HCT116 (cell line): ENCODE measurements at regions not wholly inside any gene's neighbourhood (a gene's known extent, or its start where the extent isn't known, plus 50 kb on each side); places are given as distances from the start of the nearest gene placed in this dataset.

Experiments
- ATAC-seq: fragments of 200-7000 bp; cut with Tn5 transposase; 2 replicates; pipeline ENCODE4 v1.9.1; 2020; ENCODE audit warnings: mild to moderate bottlenecking, moderate library complexity
- BruUV-seq: library from RNA; stranded (reverse); fragments of 400-500 nt; replicated peaks from 2 replicates; lab custom pipeline; 2021; lab: Mats Ljungman, UMichigan
- CTCF ChIA-PET: fragments of 300-600 bp; sonication (Branson Sonifier 250); formaldehyde crosslinking; loops from one replicate; lab custom pipeline; 2021; ENCODE audit warnings: antibody characterized with exemption; lab: Charles Lee
- POLR2A ChIA-PET: fragments of 300-600, 350-600 bp; sonication (Branson Sonifier 250); formaldehyde crosslinking; loops from one replicate; lab custom pipeline; 2021; ENCODE audit warnings: antibody characterized with exemption; lab: Charles Lee
- RAD21 ChIA-PET, 2 experiments: fragments of 300-600 bp; sonication (Branson Sonifier 250); formaldehyde crosslinking; loops; one replicate each; lab custom pipeline; 2023; ENCODE audit warnings: low total read pairs in 2 of 2; ENCODE audit not compliant: uncharacterized antibody in 2 of 2, unreplicated experiment in 2 of 2, low non-redundant PET in 1 of 2; lab: Charles Lee
- DNase-seq: peaks from one replicate; pipeline ENCODE4 v3.0.0-alpha.2; 2010; ENCODE audit warnings: low read depth, low spot score
- H2AFZ ChIP-seq: fragments of 200-600 bp; shearing (Covaris generic), sonication (generic); 2 replicates; pipeline ENCODE4 v1.6.1; 2017; ENCODE audit warnings: low read depth, mixed run types, mixed read lengths, antibody characterized with exemption, low read length; ENCODE audit not compliant: poor library complexity, severe bottlenecking
- H3K27ac ChIP-seq: 2 replicates; pipeline ENCODE4 v1.5.1; 2012; ENCODE audit warnings: low read depth, low read length
- H3K27me3 ChIP-seq: fragments of 200-600 bp; sonication (generic); 2 replicates; pipeline ENCODE4 v1.6.1; 2016; ENCODE audit warnings: mixed run types, low read length, mixed read lengths; ENCODE audit not compliant: insufficient read depth
- H3K36me3 ChIP-seq, 2 experiments: fragments of 200-500 bp in 1 of 2; fragments of 200-600 bp in 1 of 2; sonication (Bioruptor generic) in 1 of 2; sonication (generic) in 1 of 2; 2 replicates each; pipeline versions ENCODE4 v1.5.1 to v1.6.1; 2014 to 2016; ENCODE audit warnings: low read length in 2 of 2, inconsistent platforms in 1 of 2, mixed read lengths in 1 of 2, mixed run types in 1 of 2; ENCODE audit not compliant: insufficient read depth in 2 of 2, control insufficient read depth in 1 of 2
- H3K4me1 ChIP-seq, 2 experiments: fragments of 200-600 bp in 1 of 2; sonication (generic) in 1 of 2; 2 replicates each; pipeline versions ENCODE4 v1.5.1 to v1.6.1; 2012 to 2017; ENCODE audit warnings: low read length in 2 of 2, inconsistent platforms in 1 of 2, mild to moderate bottlenecking in 1 of 2, mixed read lengths in 1 of 2, mixed run types in 1 of 2, moderate library complexity in 1 of 2; ENCODE audit not compliant: insufficient read depth in 2 of 2, control insufficient read depth in 1 of 2
- H3K4me2 ChIP-seq: fragments of 200-600 bp; sonication (generic); 2 replicates; pipeline ENCODE4 v1.6.1; 2017; ENCODE audit warnings: mixed run types, low read length, mixed read lengths
- H3K4me3 ChIP-seq, 2 experiments: fragments of 200-600 bp in 1 of 2; sonication (generic) in 1 of 2; replicated peaks in 1 of 2; 2 replicates each; pipeline ENCODE4 v1.5.1; 2011 to 2016; ENCODE audit warnings: low read length in 2 of 2, control low read depth in 1 of 2, low read depth in 1 of 2, mild to moderate bottlenecking in 1 of 2, mixed read lengths in 1 of 2, mixed run types in 1 of 2
- H3K79me2 ChIP-seq: fragments of 200-600 bp; sonication (generic); 2 replicates; pipeline ENCODE4 v1.6.1; 2017; ENCODE audit warnings: mild to moderate bottlenecking, mixed run types, low read length, moderate library complexity, mixed read lengths; ENCODE audit not compliant: insufficient read depth
- H3K9ac ChIP-seq: fragments of 200-600 bp; sonication (generic); 2 replicates; pipeline ENCODE4 v1.6.1; 2016; ENCODE audit warnings: low read length, mixed read lengths
- H3K9me2 ChIP-seq: fragments of 200-600 bp; sonication (generic), shearing (Covaris generic); 2 replicates; pipeline ENCODE4 v1.6.1; 2017; ENCODE audit warnings: mixed run types, mild to moderate bottlenecking, moderate library complexity; ENCODE audit not compliant: insufficient read depth
- H3K9me3 ChIP-seq, 2 experiments: fragments of 200-500 bp in 1 of 2; fragments of 200-600 bp in 1 of 2; sonication (Bioruptor generic) in 1 of 2; sonication (generic) in 1 of 2; 2 replicates each; pipeline ENCODE4 v1.6.1; 2014 to 2017; ENCODE audit warnings: low read length in 2 of 2, mixed read lengths in 2 of 2, inconsistent platforms in 1 of 2, low read depth in 1 of 2, mild to moderate bottlenecking in 1 of 2, mixed run types in 1 of 2, moderate library complexity in 1 of 2; ENCODE audit not compliant: control insufficient read depth in 1 of 2, insufficient read depth in 1 of 2
- H4K20me1 ChIP-seq: fragments of 200-600 bp; sonication (generic), shearing (Covaris generic); 2 replicates; pipeline ENCODE4 v1.6.1; 2017; ENCODE audit warnings: mixed run types, mild to moderate bottlenecking, moderate library complexity; ENCODE audit not compliant: insufficient read depth
- CBX3 ChIP-seq: IDR thresholded peaks from 2 replicates; pipeline ENCODE4 v1.6.1; 2012; ENCODE audit warnings: low read depth
- CEBPB ChIP-seq: IDR thresholded peaks from 2 replicates; pipeline ENCODE4 v1.6.1; 2012; ENCODE audit warnings: low read depth
- ELF1 ChIP-seq: IDR thresholded peaks from 2 replicates; pipeline ENCODE4 v1.6.1; 2012; ENCODE audit warnings: low read depth, borderline replicate concordance
- EZH2 ChIP-seq: fragments of 200-600 bp; sonication (generic); IDR thresholded peaks from 2 replicates; pipeline ENCODE4 v1.6.1; 2017; ENCODE audit warnings: antibody characterized with exemption, mixed run types
- EZH2phosphoT487 ChIP-seq: fragments of 200-600 bp; IDR thresholded peaks from 2 replicates; pipeline ENCODE4 v1.6.1; 2018; ENCODE audit warnings: antibody characterized with exemption, borderline replicate concordance
- FOSL1 ChIP-seq: IDR thresholded peaks from 2 replicates; pipeline ENCODE4 v1.6.1; 2012; ENCODE audit warnings: low read depth
- POLR2A ChIP-seq: IDR thresholded peaks from 2 replicates; pipeline ENCODE4 v1.7.0; 2011; ENCODE audit warnings: borderline replicate concordance; ENCODE audit not compliant: insufficient read depth, insufficient read length; ENCODE audit errors: extremely low read depth
- POLR2AphosphoS5 ChIP-seq: IDR thresholded peaks from 2 replicates; pipeline ENCODE4 v1.6.1; 2011; ENCODE audit warnings: mild to moderate bottlenecking, low read depth, low read length, moderate library complexity
- SIN3A ChIP-seq: IDR thresholded peaks from 2 replicates; pipeline ENCODE4 v1.6.1; 2012; ENCODE audit warnings: low read depth
- SP1 ChIP-seq: IDR thresholded peaks from 2 replicates; pipeline ENCODE4 v1.6.1; 2012; ENCODE audit warnings: low read depth
- TCF7L2 ChIP-seq: IDR thresholded peaks from 2 replicates; pipeline ENCODE4 v1.7.0; 2011; ENCODE audit warnings: borderline replicate concordance, inconsistent platforms; ENCODE audit not compliant: insufficient read depth, insufficient read length; ENCODE audit errors: extremely low read depth
- YY1 ChIP-seq: IDR thresholded peaks from 2 replicates; pipeline ENCODE4 v1.6.1; 2011; ENCODE audit warnings: low read length, low read depth, moderate library complexity, mild to moderate bottlenecking; ENCODE audit not compliant: insufficient replicate concordance; ENCODE audit errors: extremely low read depth
- ZFX ChIP-seq: fragments of 450-650 bp; IDR thresholded peaks from 2 replicates; pipeline ENCODE4 v1.6.1; 2017
- ZNF274 ChIP-seq: fragments of 200-500 bp; sonication (Bioruptor generic); IDR thresholded peaks from 2 replicates; pipeline ENCODE4 v1.6.1; 2014; ENCODE audit warnings: mild to moderate bottlenecking, low read depth, low read length, inconsistent platforms
- intact Hi-C: fragments of 100-400 bp; cut with micrococcal nuclease; formaldehyde crosslinking; loops from 2 replicates; pipeline ENCODE4 v1.10.0; 2022
- TF ChIP-seq, protein P1 (sequence below): IDR thresholded peaks from 2 replicates; pipeline ENCODE4 v1.6.1; 2011; ENCODE audit warnings: mild to moderate bottlenecking, low read length, moderate library complexity; ENCODE audit not compliant: insufficient replicate concordance; ENCODE audit errors: extremely low read depth
- TF ChIP-seq, protein P2 (sequence below): IDR thresholded peaks from 2 replicates; pipeline ENCODE4 v1.6.1; 2012
- TF ChIP-seq, protein P3 (sequence below): IDR thresholded peaks from 2 replicates; pipeline ENCODE4 v1.6.1; 2012

DNA sequence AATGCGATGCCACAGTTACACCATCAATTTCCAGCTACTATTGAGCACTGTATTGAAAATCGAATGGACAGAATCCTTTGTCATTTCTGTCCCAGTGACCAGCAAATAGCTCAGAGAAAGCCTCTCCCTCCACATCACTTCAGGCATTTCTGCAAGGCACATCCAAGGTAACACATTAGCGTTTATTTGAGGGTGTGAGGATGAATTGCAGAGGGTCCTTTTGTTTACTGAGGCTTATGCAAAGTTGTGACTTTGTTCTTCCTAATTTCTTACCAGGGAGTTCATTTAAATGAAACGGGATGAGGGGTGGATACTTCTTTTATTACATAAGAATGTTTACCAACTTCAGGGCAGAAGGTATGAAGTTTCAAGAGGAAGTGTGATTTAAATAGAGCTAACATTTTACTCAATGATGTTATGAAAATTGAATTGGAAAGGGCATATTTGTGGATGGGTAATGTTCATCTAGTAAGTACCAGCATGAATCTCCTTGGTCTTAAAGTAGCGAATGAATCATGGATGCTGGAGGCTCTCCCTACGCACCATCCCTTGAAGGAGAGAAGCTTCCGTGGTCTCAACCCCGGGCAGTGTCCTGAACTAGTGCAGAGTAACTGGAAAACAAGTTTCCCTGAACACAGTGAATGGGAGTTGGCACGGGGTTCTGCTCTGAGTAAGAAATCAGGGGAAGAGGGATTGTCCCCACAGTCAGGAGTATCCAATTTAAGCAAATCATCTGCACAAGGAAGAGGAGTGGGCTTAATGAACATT, 756.5 kb downstream of the GALR1 start:
- no TSS peak for BruUV-seq
- H3K79me2 ChIP-seq: no peaks in the 10 kb centered on the region
- intact Hi-C loops: no loop called here
- TF ChIP-seq ZFX (no peak), CEBPB (no peak), SIN3A (no peak), POLR2AphosphoS5 (no peak), TCF7L2 (no peak), CBX3 (no peak), EZH2phosphoT487 (no peak), EZH2 (no peak), ELF1 (no peak), SP1 (no peak), ZNF274 (no peak), FOSL1 (no peak), POLR2A (no peak), YY1 (no peak)
- TF ChIP-seq, protein P1, sequence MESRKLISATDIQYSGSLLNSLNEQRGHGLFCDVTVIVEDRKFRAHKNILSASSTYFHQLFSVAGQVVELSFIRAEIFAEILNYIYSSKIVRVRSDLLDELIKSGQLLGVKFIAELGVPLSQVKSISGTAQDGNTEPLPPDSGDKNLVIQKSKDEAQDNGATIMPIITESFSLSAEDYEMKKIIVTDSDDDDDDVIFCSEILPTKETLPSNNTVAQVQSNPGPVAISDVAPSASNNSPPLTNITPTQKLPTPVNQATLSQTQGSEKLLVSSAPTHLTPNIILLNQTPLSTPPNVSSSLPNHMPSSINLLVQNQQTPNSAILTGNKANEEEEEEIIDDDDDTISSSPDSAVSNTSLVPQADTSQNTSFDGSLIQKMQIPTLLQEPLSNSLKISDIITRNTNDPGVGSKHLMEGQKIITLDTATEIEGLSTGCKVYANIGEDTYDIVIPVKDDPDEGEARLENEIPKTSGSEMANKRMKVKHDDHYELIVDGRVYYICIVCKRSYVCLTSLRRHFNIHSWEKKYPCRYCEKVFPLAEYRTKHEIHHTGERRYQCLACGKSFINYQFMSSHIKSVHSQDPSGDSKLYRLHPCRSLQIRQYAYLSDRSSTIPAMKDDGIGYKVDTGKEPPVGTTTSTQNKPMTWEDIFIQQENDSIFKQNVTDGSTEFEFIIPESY: no peak
- TF ChIP-seq, protein P2, sequence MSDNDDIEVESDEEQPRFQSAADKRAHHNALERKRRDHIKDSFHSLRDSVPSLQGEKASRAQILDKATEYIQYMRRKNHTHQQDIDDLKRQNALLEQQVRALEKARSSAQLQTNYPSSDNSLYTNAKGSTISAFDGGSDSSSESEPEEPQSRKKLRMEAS: no peak
- TF ChIP-seq, protein P3, sequence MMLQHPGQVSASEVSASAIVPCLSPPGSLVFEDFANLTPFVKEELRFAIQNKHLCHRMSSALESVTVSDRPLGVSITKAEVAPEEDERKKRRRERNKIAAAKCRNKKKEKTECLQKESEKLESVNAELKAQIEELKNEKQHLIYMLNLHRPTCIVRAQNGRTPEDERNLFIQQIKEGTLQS: no peak
- H3K27me3 ChIP-seq: no peaks in the 10 kb centered on the region
- H3K4me2 ChIP-seq: no peak overlapping the region
- H2AFZ ChIP-seq: no peak overlapping the region
- DNase-seq: no peak
- H3K9me2 ChIP-seq: no peaks in the 10 kb centered on the region
- no peaks in the 10 kb centered on the region for H3K4me1 ChIP-seq
- ChIA-PET CTCF (no interaction called here), RAD21 (no interaction called here), POLR2A (no interaction called here)
- H3K27ac ChIP-seq: no peak overlapping the region
- no peak overlapping the region for H3K4me3 ChIP-seq
- no peak for ATAC-seq
- H4K20me1 ChIP-seq: no peaks in the 10 kb centered on the region
- no peaks in the 10 kb centered on the region for H3K36me3 ChIP-seq
- H3K9me3 ChIP-seq: peaks cover 21 to 40% of the 10 kb centered on the region in 2 experiments; a peak in 2 of 4 replicates
- H3K9ac ChIP-seq: no peak overlapping the region
